ENCODE measurements at regions not wholly inside any gene's neighbourhood (a gene's known extent, or its start where the extent isn't known, plus 50 kb on each side); places are given as distances from the start of the nearest gene placed in this dataset.
A peak's percentile ranks its signal among the peaks of the same experiment; 100 is the strongest.

- no CpG with 5 or more reads among the region's 109 CpGs for WGBS (ENCODE audit: extremely low coverage, insufficient coverage, insufficient read length)
- peak overlapping the region; percentile 70 for H3K14ac ChIP-seq (ENCODE audit: low read length)
- H2BK12ac ChIP-seq (ENCODE audit: low read length), result no peak overlapping the region
- no peak overlapping the region for H3K27ac ChIP-seq (ENCODE audit: low read depth, low read length)
- no peak overlapping the region for H3K23ac ChIP-seq (ENCODE audit: low read length)
- peak overlapping the region; percentile 19 for H4K91ac ChIP-seq (ENCODE audit: low read depth, low read length)
- no peak overlapping the region for H2BK5ac ChIP-seq (ENCODE audit: low read depth, low read length, poor library complexity)
- H4K12ac ChIP-seq (ENCODE audit: low read depth, low read length), result no peak overlapping the region
- peak overlapping the region; percentile 77 for H3K9ac ChIP-seq (ENCODE audit: low read length)
- H3K4me2 ChIP-seq (ENCODE audit: low read length), result peak overlapping the region; percentile 80
- peaks cover 6% of the 10 kb centered on the region for H3K79me2 ChIP-seq (ENCODE audit: control insufficient read depth, insufficient read depth, low read length, poor library complexity)
- DNase-seq, result peak; percentile 14 to 50
- peak overlapping the region; percentile 77 for H3K4me3 ChIP-seq (ENCODE audit: low read depth, low read length)
- peaks cover 8% of the 10 kb centered on the region for H3K79me1 ChIP-seq (ENCODE audit: low read length)
- no peak overlapping the region for H2AFZ ChIP-seq (ENCODE audit: insufficient read depth, low read length, poor library complexity)
- peak overlapping the region; percentile 68 for H3K18ac ChIP-seq (ENCODE audit: low read length)
- no peaks in the 10 kb centered on the region for H3K9me3 ChIP-seq (ENCODE audit: insufficient read depth, low read depth, low read length)
- H3K4ac ChIP-seq (ENCODE audit: low read depth, low read length), result peak overlapping the region; percentile 24
- H2BK120ac ChIP-seq (ENCODE audit: insufficient read depth, low read length, poor library complexity), result peak overlapping the region; percentile 52
- peaks cover 5 to 10% of the 10 kb centered on the region in 2 experiments for H3K4me1 ChIP-seq (ENCODE audit: control insufficient read depth in 1 of 2, insufficient read depth in 2 of 2, low read length in 2 of 2)
- H2AK5ac ChIP-seq (ENCODE audit: low read length), result no peak overlapping the region
- H3K27me3 ChIP-seq (ENCODE audit: insufficient read depth, low read length), result no peaks in the 10 kb centered on the region
- H3K36me3 ChIP-seq (ENCODE audit: control insufficient read depth in 1 of 2, insufficient read depth in 2 of 2, low read length in 2 of 2), result no peaks in the 10 kb centered on the region
- peak overlapping the region; percentile 6 for H4K8ac ChIP-seq (ENCODE audit: low read depth, low read length)
Observed at GRCh38 chr11:129278586-129279319, 86.6 kb upstream of the ARHGAP32 start.

DNA sequence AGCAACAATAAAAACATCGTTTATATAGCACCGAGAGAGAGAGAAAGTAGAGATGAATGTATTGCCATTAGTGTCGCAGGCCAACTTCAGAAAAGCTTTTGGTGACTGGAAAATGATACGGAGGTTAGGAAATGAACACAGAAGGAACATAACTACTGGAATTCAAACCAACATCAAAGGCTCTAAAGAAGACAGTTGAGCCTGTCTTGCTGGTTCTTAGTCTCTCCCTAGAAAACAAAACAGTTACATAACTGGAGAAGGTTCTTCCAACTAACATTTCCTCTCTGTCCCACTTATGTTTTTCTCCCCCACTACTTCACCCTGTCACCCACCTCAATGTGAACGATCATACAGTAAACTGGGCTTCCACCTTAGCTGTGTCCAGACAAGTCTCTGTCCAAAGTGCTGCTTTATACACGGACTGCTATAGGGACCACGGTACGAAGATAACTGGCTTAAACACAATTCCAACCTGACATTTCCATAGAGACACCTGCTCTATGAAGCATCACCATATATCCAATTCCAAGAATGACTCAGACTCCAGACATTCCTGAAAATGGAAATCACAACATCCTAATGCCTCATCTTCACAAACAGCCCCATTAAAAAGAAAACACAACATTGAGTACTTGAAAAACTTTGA lies 85.2 kb upstream of the ARHGAP32 start:
- Histone ChIP-seq H3K27ac (ENCODE audit: low read depth, low read length) (no peak overlapping the region), H3K9me3 (ENCODE audit: insufficient read depth, low read depth, low read length) (no peaks in the 10 kb centered on the region), H3K4me2 (ENCODE audit: low read length) (no peak overlapping the region), H4K91ac (ENCODE audit: low read depth, low read length) (no peak overlapping the region), H2AFZ (ENCODE audit: insufficient read depth, low read length, poor library complexity) (no peak overlapping the region), H3K4ac (ENCODE audit: low read depth, low read length) (no peak overlapping the region), H3K79me1 (ENCODE audit: low read length) (peaks cover 8% of the 10 kb centered on the region), H3K27me3 (ENCODE audit: insufficient read depth, low read length) (no peaks in the 10 kb centered on the region), H3K23ac (ENCODE audit: low read length) (no peak overlapping the region), H2BK12ac (ENCODE audit: low read length) (no peak overlapping the region), H3K18ac (ENCODE audit: low read length) (no peak overlapping the region), H3K14ac (ENCODE audit: low read length) (no peak overlapping the region), H3K9ac (ENCODE audit: low read length) (no peak overlapping the region), H4K8ac (ENCODE audit: low read depth, low read length) (no peak overlapping the region), H2BK5ac (ENCODE audit: low read depth, low read length, poor library complexity) (no peak overlapping the region), H3K4me1 (ENCODE audit: control insufficient read depth in 1 of 2, insufficient read depth in 2 of 2, low read length in 2 of 2) (peaks cover 2 to 6% of the 10 kb centered on the region in 2 experiments), H3K79me2 (ENCODE audit: control insufficient read depth, insufficient read depth, low read length, poor library complexity) (peaks cover 6% of the 10 kb centered on the region), H3K4me3 (ENCODE audit: low read depth, low read length) (no peak overlapping the region), H4K12ac (ENCODE audit: low read depth, low read length) (no peak overlapping the region), H2BK120ac (ENCODE audit: insufficient read depth, low read length, poor library complexity) (no peak overlapping the region), H2AK5ac (ENCODE audit: low read length) (no peak overlapping the region), H3K36me3 (ENCODE audit: control insufficient read depth in 1 of 2, insufficient read depth in 2 of 2, low read length in 2 of 2) (no peaks in the 10 kb centered on the region)
- peak in 1 of 2 donors; percentile 19 for DNase-seq
- no CpG with 5 or more reads among the region's 8 CpGs for WGBS (ENCODE audit: extremely low coverage, insufficient coverage, insufficient read length)

DNA sequence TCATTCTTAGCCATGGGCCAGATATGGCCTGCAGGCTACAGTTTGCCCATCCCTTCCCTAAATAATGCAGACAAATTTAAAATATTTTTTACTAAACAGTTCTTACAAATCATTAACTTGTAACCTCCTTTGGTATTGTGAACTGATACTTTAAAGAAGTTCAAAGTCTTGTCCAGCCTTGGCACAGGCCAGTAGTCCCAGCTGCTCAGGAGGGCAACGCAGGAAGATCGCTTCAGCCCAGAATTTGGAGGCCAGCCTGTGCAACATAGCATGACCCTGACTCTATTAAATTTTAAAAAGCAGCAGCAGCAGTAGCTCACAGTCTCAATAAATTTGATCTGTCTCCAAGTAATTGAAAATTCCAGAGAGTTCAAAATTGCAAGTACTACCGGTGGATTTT lies 83.7 kb upstream of the ARHGAP32 start:
- Histone ChIP-seq H3K36me3 (ENCODE audit: control insufficient read depth in 1 of 2, insufficient read depth in 2 of 2, low read length in 2 of 2) (no peaks in the 10 kb centered on the region), H3K14ac (ENCODE audit: low read length) (no peak overlapping the region), H3K4me3 (ENCODE audit: low read depth, low read length) (no peak overlapping the region), H3K79me2 (ENCODE audit: control insufficient read depth, insufficient read depth, low read length, poor library complexity) (peaks cover 6% of the 10 kb centered on the region), H2AK5ac (ENCODE audit: low read length) (no peak overlapping the region), H2BK12ac (ENCODE audit: low read length) (no peak overlapping the region), H3K9ac (ENCODE audit: low read length) (no peak overlapping the region), H4K91ac (ENCODE audit: low read depth, low read length) (no peak overlapping the region), H3K4me1 (ENCODE audit: control insufficient read depth in 1 of 2, insufficient read depth in 2 of 2, low read length in 2 of 2) (peaks cover 2 to 6% of the 10 kb centered on the region in 2 experiments), H4K12ac (ENCODE audit: low read depth, low read length) (no peak overlapping the region), H3K18ac (ENCODE audit: low read length) (no peak overlapping the region), H3K27ac (ENCODE audit: low read depth, low read length) (no peak overlapping the region), H3K27me3 (ENCODE audit: insufficient read depth, low read length) (no peaks in the 10 kb centered on the region), H3K9me3 (ENCODE audit: insufficient read depth, low read depth, low read length) (no peaks in the 10 kb centered on the region), H4K8ac (ENCODE audit: low read depth, low read length) (no peak overlapping the region), H3K23ac (ENCODE audit: low read length) (no peak overlapping the region), H2AFZ (ENCODE audit: insufficient read depth, low read length, poor library complexity) (no peak overlapping the region), H3K79me1 (ENCODE audit: low read length) (peaks cover 8% of the 10 kb centered on the region), H2BK5ac (ENCODE audit: low read depth, low read length, poor library complexity) (no peak overlapping the region), H2BK120ac (ENCODE audit: insufficient read depth, low read length, poor library complexity) (no peak overlapping the region), H3K4me2 (ENCODE audit: low read length) (no peak overlapping the region), H3K4ac (ENCODE audit: low read depth, low read length) (peak overlapping the region; percentile 47)
- WGBS (ENCODE audit: extremely low coverage, insufficient coverage, insufficient read length), result no CpG with 5 or more reads among the region's 3 CpGs
- DNase-seq, result no peak

GRCh38 chr11:129273944-129274711 lies 82.0 kb upstream of the ARHGAP32 start:
- no peaks in the 10 kb centered on the region for H3K36me3 ChIP-seq (ENCODE audit: control insufficient read depth in 1 of 2, insufficient read depth in 2 of 2, low read length in 2 of 2)

More at GRCh38 chr11:129273944-129274711, 82.0 kb upstream of the ARHGAP32 start:
- peak overlapping the region; percentile 5 for H3K4ac ChIP-seq (ENCODE audit: low read depth, low read length)
- no peak overlapping the region for H3K4me2 ChIP-seq (ENCODE audit: low read length)
- H4K8ac ChIP-seq (ENCODE audit: low read depth, low read length), result no peak overlapping the region
- H3K14ac ChIP-seq (ENCODE audit: low read length), result no peak overlapping the region
- H3K4me3 ChIP-seq (ENCODE audit: low read depth, low read length), result no peak overlapping the region
- H3K27ac ChIP-seq (ENCODE audit: low read depth, low read length), result no peak overlapping the region
- no peak overlapping the region for H2AK5ac ChIP-seq (ENCODE audit: low read length)
- H2BK120ac ChIP-seq (ENCODE audit: insufficient read depth, low read length, poor library complexity), result no peak overlapping the region
- WGBS (ENCODE audit: extremely low coverage, insufficient coverage, insufficient read length), result no CpG with 5 or more reads among the region's 5 CpGs
- DNase-seq, result no peak
- no peak overlapping the region for H2BK5ac ChIP-seq (ENCODE audit: low read depth, low read length, poor library complexity)
- no peak overlapping the region for H2BK12ac ChIP-seq (ENCODE audit: low read length)
- no peaks in the 10 kb centered on the region for H3K9me3 ChIP-seq (ENCODE audit: insufficient read depth, low read depth, low read length)
- peaks cover 0 to 2% of the 10 kb centered on the region in 2 experiments for H3K4me1 ChIP-seq (ENCODE audit: control insufficient read depth in 1 of 2, insufficient read depth in 2 of 2, low read length in 2 of 2)
- no peak overlapping the region for H4K12ac ChIP-seq (ENCODE audit: low read depth, low read length)
- H4K91ac ChIP-seq (ENCODE audit: low read depth, low read length), result no peak overlapping the region
- H3K23ac ChIP-seq (ENCODE audit: low read length), result no peak overlapping the region
- no peaks in the 10 kb centered on the region for H3K27me3 ChIP-seq (ENCODE audit: insufficient read depth, low read length)
- H3K79me1 ChIP-seq (ENCODE audit: low read length), result peaks cover 4% of the 10 kb centered on the region
- H3K9ac ChIP-seq (ENCODE audit: low read length), result no peak overlapping the region
- H2AFZ ChIP-seq (ENCODE audit: insufficient read depth, low read length, poor library complexity), result no peak overlapping the region
- peaks cover 3% of the 10 kb centered on the region for H3K79me2 ChIP-seq (ENCODE audit: control insufficient read depth, insufficient read depth, low read length, poor library complexity)
- no peak overlapping the region for H3K18ac ChIP-seq (ENCODE audit: low read length)
